RWPE2 (cell line): ENCODE measurements at regions not wholly inside any gene's neighbourhood (a gene's known extent, or its start where the extent isn't known, plus 50 kb on each side); places are given as distances from the start of the nearest gene placed in this dataset.

Experiments
- ATAC-seq: fragments of 200-7000 bp; cut with Tn5 transposase; 3 replicates; pipeline ENCODE4 v1.9.1; 2021; ENCODE audit warnings: low read depth
- DNase-seq: peaks from one replicate; pipeline ENCODE4 v3.0.0-alpha.2; 2020; ENCODE audit warnings: low spot score
- H3K27ac ChIP-seq: fragments of 450-650 bp; 2 replicates; pipeline ENCODE4 v1.5.1; 2017; ENCODE audit warnings: mild to moderate bottlenecking; ENCODE audit not compliant: poor library complexity, severe bottlenecking
- H3K27me3 ChIP-seq: fragments of 250-450 bp; sonication (Bioruptor Pico); 2 replicates; pipeline ENCODE4 v1.5.1; 2021; ENCODE audit warnings: mild to moderate bottlenecking, moderate library complexity; ENCODE audit not compliant: insufficient read depth, poor library complexity, severe bottlenecking
- H3K36me3 ChIP-seq: fragments of 250-450 bp; sonication (Bioruptor Pico); 2 replicates; pipeline ENCODE4 v1.5.1; 2020; ENCODE audit warnings: low read depth, mild to moderate bottlenecking, moderate library complexity
- H3K4me1 ChIP-seq: fragments of 250-450 bp; sonication (Bioruptor Pico); 2 replicates; pipeline ENCODE4 v1.5.1; 2021; ENCODE audit warnings: mild to moderate bottlenecking, moderate library complexity; ENCODE audit not compliant: insufficient read depth, poor library complexity, severe bottlenecking
- H3K4me3 ChIP-seq: fragments of 250-450 bp; sonication (Bioruptor Pico); 2 replicates; pipeline ENCODE4 v1.5.1; 2021; ENCODE audit warnings: mild to moderate bottlenecking, moderate library complexity; ENCODE audit not compliant: severe bottlenecking
- H3K9me3 ChIP-seq: fragments of 250-450 bp; sonication (Bioruptor Pico); 2 replicates; pipeline ENCODE4 v1.5.1; 2021; ENCODE audit warnings: mild to moderate bottlenecking, moderate library complexity; ENCODE audit not compliant: severe bottlenecking
- CTCF ChIP-seq: fragments of 450-650 bp; IDR thresholded peaks from one replicate; pipeline ENCODE4 v1.5.1; 2017; ENCODE audit warnings: mild to moderate bottlenecking, moderate library complexity; ENCODE audit not compliant: poor library complexity, severe bottlenecking

- Histone ChIP-seq H3K4me3 (peak overlapping the region; percentile 9), H3K9me3 (no peaks in the 10 kb centered on the region), H3K27me3 (no peaks in the 10 kb centered on the region), H3K4me1 (no peaks in the 10 kb centered on the region), H3K36me3 (no peaks in the 10 kb centered on the region), H3K27ac (no peak overlapping the region)
- TF ChIP-seq CTCF: no peak
- DNase-seq (no peak), ATAC-seq (peak; percentile 60; the same call in 1 of the 3 replicates)
Observed at GRCh38 chr4:96312046-96312685, 472.3 kb downstream of the PDHA2 start.

DNA sequence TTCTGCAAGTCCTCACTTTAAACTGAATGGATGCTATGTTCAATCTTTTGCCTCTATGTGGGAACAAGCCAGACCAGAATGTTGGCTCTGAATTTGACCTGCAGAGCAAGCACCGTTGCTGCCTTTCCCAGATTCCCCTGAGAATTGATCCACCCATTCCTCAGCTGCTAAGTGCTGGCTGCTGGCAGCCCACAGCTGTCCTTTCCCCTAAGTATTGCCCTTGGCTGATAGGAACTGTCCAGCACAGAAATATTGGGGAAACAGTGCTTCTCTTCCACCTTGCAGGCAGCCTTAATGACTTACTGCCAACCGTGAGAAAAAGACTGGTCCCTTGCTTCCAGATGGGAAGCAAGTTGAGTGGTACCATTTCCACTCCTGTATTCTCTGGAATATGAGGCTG is 475.9 kb downstream of the PDHA2 start:
- H3K36me3 ChIP-seq: no peaks in the 10 kb centered on the region
- H3K4me1 ChIP-seq: no peaks in the 10 kb centered on the region
- no peak overlapping the region for H3K27ac ChIP-seq
- DNase-seq (no peak), ATAC-seq (peak; percentile 56; the same call in 1 of the 3 replicates)
- TF ChIP-seq CTCF: no peak
- no peak overlapping the region for H3K4me3 ChIP-seq
- H3K27me3 ChIP-seq: no peaks in the 10 kb centered on the region
- no peaks in the 10 kb centered on the region for H3K9me3 ChIP-seq

DNA sequence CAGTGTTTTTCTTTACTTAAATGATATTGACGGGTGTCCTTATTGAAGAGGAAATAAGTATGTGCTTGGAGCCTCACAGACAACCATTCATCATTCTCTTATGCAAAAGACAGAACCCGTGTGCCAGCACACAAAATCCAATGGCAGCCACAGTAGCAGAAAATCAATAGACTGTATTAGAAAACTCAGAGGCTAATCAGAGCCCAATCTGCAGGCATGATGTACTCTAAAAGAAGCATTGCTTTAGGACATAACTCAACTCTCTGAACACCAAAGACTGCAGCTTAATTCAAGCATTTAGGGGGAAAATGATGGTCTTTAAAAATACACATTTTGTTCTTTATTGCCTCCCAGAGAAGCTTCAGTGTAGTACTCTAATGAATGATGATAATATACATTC is 476.9 kb downstream of the PDHA2 start:
- no peak for TF ChIP-seq CTCF
- no peaks in the 10 kb centered on the region for H3K4me1 ChIP-seq
- no peaks in the 10 kb centered on the region for H3K9me3 ChIP-seq
- no peaks in the 10 kb centered on the region for H3K27me3 ChIP-seq
- no peak overlapping the region for H3K4me3 ChIP-seq
- no peak for DNase-seq
- H3K36me3 ChIP-seq: no peaks in the 10 kb centered on the region
- ATAC-seq: no peak
- H3K27ac ChIP-seq: no peak overlapping the region

GRCh38 chr4:96317891-96318290 is 478.0 kb downstream of the PDHA2 start:
- no peak for TF ChIP-seq CTCF
- no peak for ATAC-seq

DNA sequence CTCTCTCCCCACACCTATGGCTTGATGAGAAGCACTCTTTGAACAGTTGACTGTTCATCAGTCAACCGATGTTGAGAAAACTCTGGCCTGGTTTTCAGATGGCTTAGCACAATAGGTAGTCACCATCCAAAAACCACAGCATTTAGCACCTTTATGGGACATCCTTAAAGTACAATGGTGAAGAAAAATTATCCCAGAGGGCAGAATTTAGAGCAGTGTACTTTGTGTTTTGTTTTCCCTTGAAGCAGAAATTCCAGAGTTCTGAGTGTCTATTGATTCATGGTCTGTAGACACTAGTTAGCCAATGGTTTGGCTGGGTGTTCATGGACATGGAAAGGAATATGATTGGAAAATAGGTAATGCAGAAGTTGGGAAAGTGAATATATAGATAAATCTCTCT is 487.0 kb downstream of the PDHA2 start:
- DNase-seq: no peak
- Histone ChIP-seq H3K27me3 (no peaks in the 10 kb centered on the region), H3K27ac (no peak overlapping the region), H3K9me3 (no peaks in the 10 kb centered on the region), H3K36me3 (no peaks in the 10 kb centered on the region), H3K4me1 (no peaks in the 10 kb centered on the region), H3K4me3 (no peak overlapping the region)
- no peak for TF ChIP-seq CTCF
- no peak; the same call in 2 of the 3 replicates for ATAC-seq

More at GRCh38 chr4:96317891-96318290, 478.0 kb downstream of the PDHA2 start:
- no peaks in the 10 kb centered on the region for H3K9me3 ChIP-seq
- DNase-seq: no peak
- H3K27ac ChIP-seq: no peak overlapping the region
- no peaks in the 10 kb centered on the region for H3K4me1 ChIP-seq
- no peaks in the 10 kb centered on the region for H3K27me3 ChIP-seq
- no peak overlapping the region for H3K4me3 ChIP-seq
- H3K36me3 ChIP-seq: no peaks in the 10 kb centered on the region
